Spleen (tissue), 7 donors: ENCODE measurements at regions not wholly inside any gene's neighbourhood (a gene's known extent, or its start where the extent isn't known, plus 50 kb on each side); places are given as distances from the start of the nearest gene placed in this dataset.

Experiments
- CTCF ChIP-seq, 11 experiments: fragments of 200-600 bp in 7 of 11; fragments of 450-650 bp in 4 of 11; sonication (generic) in 4 of 11; IDR thresholded peaks in 8 of 11; conservative IDR thresholded peaks in 3 of 11; 1 replicate in 7 of 11; 2 replicates in 4 of 11; pipeline versions ENCODE4 v1.4.0 to v1.8.0; 2016 to 2021; ENCODE audit warnings: antibody characterized with exemption in 11 of 11, inconsistent platforms in 4 of 11, mild to moderate bottlenecking in 1 of 11
- POLR2A ChIP-seq, 3 donors: fragments of 450-650 bp; IDR thresholded peaks; one replicate each; pipeline ENCODE4 v1.5.1; 2017; ENCODE audit warnings: antibody characterized with exemption in 3 of 3, mild to moderate bottlenecking in 1 of 3
- donor health status: DM: no; HTN: no; CAD: no; lungs with moderate emphysema.
- donor health status: DM: no; HTN: no; CAD: no.
- donor health status: DM: no; HTN: no; CAD: no.

- TF ChIP-seq CTCF (IDR thresholded peaks at IDR 0.05 in 8 of 11, conservative IDR thresholded peaks at IDR 0.05 in 3 of 11) = no peak
- peak in 1 of 3 donors; percentile 16 for TF ChIP-seq POLR2A (IDR thresholded peaks at IDR 0.05)
These were observed 58.8 kb upstream of the PRDX6 start for GRCh38 chr1:173418107-173418985.
